DND-41 (cell line): ENCODE measurements at regions not wholly inside any gene's neighbourhood (a gene's known extent, or its start where the extent isn't known, plus 50 kb on each side); places are given as distances from the start of the nearest gene placed in this dataset.
"Not testable (repeated sequence)": the region's sequence is repeated elsewhere in the genome, so short reads cannot be mapped to it uniquely, and the experiment has no call there.

ENCODE experiments used
- ATAC-seq: fragments of 200-7000 bp; cut with Tn5 transposase; 3 replicates; pipeline ENCODE4 v1.9.1; 2021; ENCODE audit warnings: low read depth; ENCODE audit not compliant: insufficient read depth
- DNase-seq: peaks from one replicate; pipeline ENCODE4 v3.0.0-alpha.2; 2020
- H2AFZ ChIP-seq: 2 replicates; pipeline ENCODE4 v1.6.0; 2012; ENCODE audit warnings: low read depth, low read length
- H3K27ac ChIP-seq: 2 replicates; pipeline ENCODE4 v1.5.1; 2012; ENCODE audit warnings: low read length, inconsistent platforms
- H3K27me3 ChIP-seq: fragments of 200-600 bp; sonication (generic); 2 replicates; pipeline ENCODE4 v1.6.0; 2012; ENCODE audit warnings: low read length, mild to moderate bottlenecking, inconsistent platforms; ENCODE audit not compliant: insufficient read depth, poor library complexity
- H3K36me3 ChIP-seq: 2 replicates; pipeline ENCODE4 v1.5.1; 2012; ENCODE audit warnings: low read length, inconsistent platforms; ENCODE audit not compliant: insufficient read depth
- H3K4me1 ChIP-seq: 2 replicates; pipeline ENCODE4 v1.5.1; 2012; ENCODE audit warnings: mild to moderate bottlenecking, low read length; ENCODE audit not compliant: insufficient read depth
- H3K4me2 ChIP-seq: 2 replicates; pipeline ENCODE4 v1.6.0; 2012; ENCODE audit warnings: mild to moderate bottlenecking, moderate library complexity, low read length, inconsistent platforms; ENCODE audit not compliant: insufficient read depth
- H3K4me3 ChIP-seq, 2 experiments: fragments of 200-600 bp in 1 of 2; shearing (Covaris generic) in 1 of 2; 2 replicates each; pipeline ENCODE4 v1.5.1; 2012 to 2016; ENCODE audit warnings: inconsistent platforms in 2 of 2, low read length in 2 of 2, mild to moderate bottlenecking in 2 of 2, low read depth in 1 of 2, moderate library complexity in 1 of 2
- H3K79me2 ChIP-seq: 2 replicates; pipeline ENCODE4 v1.6.0; 2012; ENCODE audit warnings: low read length, inconsistent platforms; ENCODE audit not compliant: insufficient read depth
- H3K9ac ChIP-seq: 2 replicates; pipeline ENCODE4 v1.6.0; 2012; ENCODE audit warnings: low read depth, mild to moderate bottlenecking, inconsistent platforms, low read length, moderate library complexity
- H3K9me3 ChIP-seq: 2 replicates; pipeline ENCODE4 v1.5.1; 2012; ENCODE audit warnings: low read length, moderate library complexity, mild to moderate bottlenecking, inconsistent platforms; ENCODE audit not compliant: insufficient read depth, severe bottlenecking
- H4K20me1 ChIP-seq: 2 replicates; pipeline ENCODE4 v1.6.0; 2012; ENCODE audit warnings: low read length; ENCODE audit not compliant: insufficient read depth
- EZH2 ChIP-seq: IDR thresholded peaks from 3 replicates; pipeline ENCODE4 v1.6.1; 2012; ENCODE audit warnings: borderline replicate concordance, low read depth, mild to moderate bottlenecking, moderate library complexity, low read length, inconsistent platforms; ENCODE audit not compliant: severe bottlenecking
- TF ChIP-seq, protein P1 (sequence below): IDR thresholded peaks from 2 replicates; pipeline ENCODE4 v1.5.1; 2012; ENCODE audit warnings: borderline replicate concordance, low read length, moderate library complexity, mild to moderate bottlenecking; ENCODE audit not compliant: poor library complexity, severe bottlenecking; ENCODE audit errors: extremely low read depth

DNA sequence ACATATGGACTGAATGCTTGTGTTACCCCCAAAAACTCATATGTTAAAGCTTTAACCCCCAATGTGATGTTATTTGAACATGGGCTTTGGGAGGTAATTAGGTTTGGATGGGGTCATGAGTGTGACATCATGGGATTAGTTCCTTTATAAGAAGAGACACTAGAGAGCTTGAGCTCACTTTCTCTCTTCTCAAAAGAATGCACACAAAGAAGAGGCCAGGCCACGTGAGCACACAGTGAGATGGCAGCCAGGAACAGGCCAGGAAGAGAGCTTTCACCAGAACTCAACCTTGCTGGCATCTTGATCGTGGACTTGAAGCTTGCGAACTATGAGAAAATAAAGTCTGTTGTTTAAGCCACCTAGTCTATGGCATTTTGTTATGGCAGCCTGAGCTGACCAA lies 360.6 kb downstream of the NR2F1-AS1 start:
- TF ChIP-seq, protein P1, sequence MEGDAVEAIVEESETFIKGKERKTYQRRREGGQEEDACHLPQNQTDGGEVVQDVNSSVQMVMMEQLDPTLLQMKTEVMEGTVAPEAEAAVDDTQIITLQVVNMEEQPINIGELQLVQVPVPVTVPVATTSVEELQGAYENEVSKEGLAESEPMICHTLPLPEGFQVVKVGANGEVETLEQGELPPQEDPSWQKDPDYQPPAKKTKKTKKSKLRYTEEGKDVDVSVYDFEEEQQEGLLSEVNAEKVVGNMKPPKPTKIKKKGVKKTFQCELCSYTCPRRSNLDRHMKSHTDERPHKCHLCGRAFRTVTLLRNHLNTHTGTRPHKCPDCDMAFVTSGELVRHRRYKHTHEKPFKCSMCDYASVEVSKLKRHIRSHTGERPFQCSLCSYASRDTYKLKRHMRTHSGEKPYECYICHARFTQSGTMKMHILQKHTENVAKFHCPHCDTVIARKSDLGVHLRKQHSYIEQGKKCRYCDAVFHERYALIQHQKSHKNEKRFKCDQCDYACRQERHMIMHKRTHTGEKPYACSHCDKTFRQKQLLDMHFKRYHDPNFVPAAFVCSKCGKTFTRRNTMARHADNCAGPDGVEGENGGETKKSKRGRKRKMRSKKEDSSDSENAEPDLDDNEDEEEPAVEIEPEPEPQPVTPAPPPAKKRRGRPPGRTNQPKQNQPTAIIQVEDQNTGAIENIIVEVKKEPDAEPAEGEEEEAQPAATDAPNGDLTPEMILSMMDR, result no peak
- no peak for TF ChIP-seq EZH2
- no peak overlapping the region for H3K9ac ChIP-seq
- H3K4me3 ChIP-seq, result no peak overlapping the region
- DNase-seq, result no peak
- no peaks in the 10 kb centered on the region for H3K79me2 ChIP-seq
- no peak overlapping the region for H3K4me2 ChIP-seq
- no peaks in the 10 kb centered on the region for H4K20me1 ChIP-seq
- no peaks in the 10 kb centered on the region for H3K4me1 ChIP-seq
- no peaks in the 10 kb centered on the region for H3K27me3 ChIP-seq
- H2AFZ ChIP-seq, result no peak overlapping the region
- H3K27ac ChIP-seq, result no peak overlapping the region
- no peaks in the 10 kb centered on the region for H3K9me3 ChIP-seq
- ATAC-seq, result no peak
- no peaks in the 10 kb centered on the region for H3K36me3 ChIP-seq

DNA sequence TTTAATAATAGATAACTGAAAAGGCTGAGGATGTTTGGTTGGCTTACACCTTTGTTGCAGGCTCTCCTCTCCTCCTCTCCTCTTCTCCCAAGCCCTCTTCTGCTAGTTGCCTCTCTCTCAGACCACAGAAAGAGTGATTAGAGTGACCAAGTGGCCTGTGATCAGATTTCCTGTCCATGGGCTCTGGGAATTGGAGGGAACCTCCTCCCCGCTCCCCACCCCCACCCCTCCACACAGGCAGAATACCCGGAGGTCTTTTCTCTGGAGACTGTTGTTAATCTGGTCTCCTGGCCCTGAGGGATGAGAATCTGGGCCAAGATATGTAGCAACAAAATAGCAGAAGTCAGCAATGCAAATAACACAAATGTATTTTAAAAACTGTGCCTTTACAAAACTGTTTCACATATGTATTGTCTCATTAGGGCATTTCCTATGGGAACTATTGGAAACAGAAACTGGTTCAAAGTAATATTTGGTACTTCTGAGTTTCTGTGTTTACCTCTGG lies 361.3 kb downstream of the NR2F1-AS1 start:
- H3K27ac ChIP-seq, result no peak overlapping the region
- TF ChIP-seq EZH2, result no peak

GRCh38 chr5:93213111-93213794 lies 367.8 kb downstream of the NR2F1-AS1 start:
- not testable (repeated sequence) for H3K4me3 ChIP-seq, H3K27me3 ChIP-seq, H3K36me3 ChIP-seq, H3K4me1 ChIP-seq, H3K9ac ChIP-seq, H4K20me1 ChIP-seq, H3K9me3 ChIP-seq, H3K4me2 ChIP-seq, H2AFZ ChIP-seq, H3K79me2 ChIP-seq, ATAC-seq, DNase-seq, H3K27ac ChIP-seq

More for the DNA sequence above, 361.3 kb downstream of the NR2F1-AS1 start:
- Histone ChIP-seq H3K9ac (no peak overlapping the region), H3K4me1 (no peaks in the 10 kb centered on the region), H2AFZ (no peak overlapping the region), H3K4me2 (no peak overlapping the region), H3K9me3 (no peaks in the 10 kb centered on the region), H3K27me3 (no peaks in the 10 kb centered on the region), H3K79me2 (no peaks in the 10 kb centered on the region), H3K36me3 (no peaks in the 10 kb centered on the region), H3K4me3 (no peak overlapping the region), H4K20me1 (no peaks in the 10 kb centered on the region)
- ATAC-seq (no peak), DNase-seq (no peak)

DNA sequence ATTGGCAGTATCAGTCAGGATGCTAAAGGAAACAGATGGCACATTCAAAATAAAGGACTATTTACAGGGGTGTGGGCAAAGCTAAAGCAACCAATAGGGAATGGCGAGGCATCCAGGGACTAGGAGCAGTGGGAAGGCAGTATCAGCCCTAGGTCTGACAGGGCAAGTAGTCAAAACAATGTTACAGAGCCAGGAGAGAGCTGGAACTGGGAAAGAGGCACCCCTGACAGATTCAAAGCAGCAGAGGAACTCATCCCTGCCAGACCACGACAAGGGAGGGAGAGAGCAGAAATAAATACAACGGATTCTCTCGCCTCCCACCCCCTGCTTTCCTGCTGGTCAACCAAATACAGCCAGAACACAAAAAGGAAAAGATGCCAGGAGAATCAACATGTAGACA lies 371.5 kb downstream of the NR2F1-AS1 start:
- Histone ChIP-seq H3K9me3 (no peaks in the 10 kb centered on the region), H3K79me2 (no peaks in the 10 kb centered on the region), H4K20me1 (no peaks in the 10 kb centered on the region), H3K9ac (no peak overlapping the region), H3K4me1 (no peaks in the 10 kb centered on the region), H3K36me3 (no peaks in the 10 kb centered on the region), H3K4me3 (no peak overlapping the region), H2AFZ (no peak overlapping the region), H3K4me2 (no peak overlapping the region), H3K27ac (no peak overlapping the region), H3K27me3 (no peaks in the 10 kb centered on the region)
- no peak for TF ChIP-seq EZH2
- TF ChIP-seq, protein P1, result no peak
- ATAC-seq (no peak), DNase-seq (no peak)
